HG03280 (cell line): ENCODE measurements at regions not wholly inside any gene's neighbourhood (a gene's known extent, or its start where the extent isn't known, plus 50 kb on each side); places are given as distances from the start of the nearest gene placed in this dataset.
A peak's percentile ranks its signal among the peaks of the same experiment; 100 is the strongest.

ENCODE experiments used
- ATAC-seq: cut with Tn5 transposase; IDR thresholded peaks from one replicate; pipeline ENCODE4 v1.9.1; 2021; ENCODE audit warnings: mild to moderate bottlenecking, moderate library complexity; ENCODE audit not compliant: unreplicated experiment

DNA sequence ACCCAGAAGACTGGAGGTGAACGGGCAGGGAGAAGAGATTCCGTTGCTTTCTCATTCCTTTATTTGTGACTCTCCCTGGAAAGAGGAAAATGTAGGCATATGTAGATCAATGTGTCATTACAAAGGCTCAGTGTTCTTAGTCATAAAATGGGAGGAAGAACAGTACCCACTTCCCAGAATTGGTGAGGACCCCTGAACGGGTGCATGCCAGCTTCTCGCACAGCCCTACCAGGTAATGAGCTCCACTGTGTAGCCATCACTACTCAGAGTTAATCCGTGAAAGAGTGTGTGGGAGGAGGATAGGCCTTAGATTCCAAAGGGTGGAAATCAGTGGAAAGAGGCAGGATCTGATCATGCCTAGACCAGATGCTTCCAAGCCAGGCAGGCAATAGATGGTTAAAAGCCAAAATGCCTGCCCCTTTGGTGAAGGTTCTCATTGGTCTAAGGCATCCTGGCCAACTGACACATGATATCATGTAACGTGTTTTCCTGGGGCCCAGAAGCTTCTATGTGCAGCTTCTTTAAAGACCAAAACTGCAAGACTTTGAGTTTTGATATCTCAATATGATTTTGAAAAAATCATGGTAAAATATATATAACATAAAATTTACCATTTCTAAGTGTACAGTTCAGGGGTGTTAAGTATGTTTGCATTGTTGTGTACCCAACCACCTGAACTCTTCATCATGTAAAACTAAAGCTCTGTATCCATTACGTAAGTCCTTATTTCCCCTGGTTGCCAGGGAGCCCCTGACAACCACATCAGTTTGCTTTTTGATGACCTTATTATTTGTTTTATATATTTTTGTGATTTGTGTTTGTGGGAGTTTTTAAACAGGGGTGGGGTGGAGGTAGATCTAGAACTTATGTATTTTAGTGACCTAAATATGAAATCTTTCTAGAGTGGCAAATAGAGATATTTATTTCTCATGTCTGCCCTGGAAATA is 402.2 kb upstream of the CFAP20DC start:
- no peak for ATAC-seq

DNA sequence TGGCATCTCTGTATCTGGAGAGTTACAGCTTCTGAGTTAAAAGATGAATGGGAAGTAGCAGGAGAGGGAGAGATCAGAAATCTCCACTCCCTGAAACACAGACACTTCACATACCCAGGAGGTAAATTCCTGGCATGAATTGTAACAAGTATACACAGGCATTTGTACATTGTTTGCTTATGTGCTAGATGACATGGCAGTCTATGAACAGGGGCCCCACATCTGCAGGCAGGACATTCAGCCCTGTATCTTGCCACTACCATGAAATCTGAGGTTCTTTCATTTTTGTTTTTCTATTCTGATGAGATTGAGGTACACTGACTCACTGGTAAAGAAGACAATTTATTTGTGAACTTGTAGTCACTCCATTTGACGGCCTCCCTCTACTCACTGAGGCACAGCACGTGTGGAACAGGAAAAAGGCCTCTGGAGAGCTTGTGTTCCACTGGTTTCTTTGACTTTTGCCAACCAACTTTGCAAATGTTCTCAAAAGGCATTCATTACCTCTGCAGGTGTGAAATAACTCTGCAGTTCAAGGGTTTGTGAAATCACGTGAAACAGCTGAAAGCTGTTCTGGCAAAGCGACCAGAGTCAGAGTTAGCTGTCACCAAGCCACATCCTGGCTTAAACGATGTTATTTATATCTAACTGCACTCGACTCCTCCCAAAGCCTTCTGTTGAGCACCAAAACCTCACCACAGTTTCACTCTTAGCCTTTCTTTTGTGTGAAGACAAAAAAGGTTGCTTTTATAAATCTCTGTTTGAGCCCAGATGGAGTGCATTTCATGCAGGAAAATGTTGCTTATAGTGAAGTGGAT is 401.3 kb upstream of the CFAP20DC start:
- ATAC-seq = peak; percentile 96

DNA sequence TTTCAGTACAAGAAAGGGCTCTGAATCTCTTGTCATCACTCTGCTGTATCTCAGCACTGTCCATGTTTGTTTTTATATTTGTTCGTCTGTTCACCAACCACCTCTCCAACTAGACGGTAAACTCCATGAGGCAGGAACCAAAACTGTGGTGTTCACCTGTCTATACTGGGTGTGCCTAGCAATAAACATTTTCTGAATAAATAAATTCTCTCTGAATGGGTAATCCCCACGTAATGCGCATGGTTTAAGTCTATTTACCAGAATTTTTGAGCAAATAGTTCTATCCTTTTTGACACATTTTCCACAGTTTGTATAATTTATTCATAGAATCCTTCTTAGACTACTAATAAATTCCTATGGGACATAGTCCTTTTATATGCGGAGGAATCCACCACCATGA is 400.6 kb upstream of the CFAP20DC start:
- no peak for ATAC-seq

DNA sequence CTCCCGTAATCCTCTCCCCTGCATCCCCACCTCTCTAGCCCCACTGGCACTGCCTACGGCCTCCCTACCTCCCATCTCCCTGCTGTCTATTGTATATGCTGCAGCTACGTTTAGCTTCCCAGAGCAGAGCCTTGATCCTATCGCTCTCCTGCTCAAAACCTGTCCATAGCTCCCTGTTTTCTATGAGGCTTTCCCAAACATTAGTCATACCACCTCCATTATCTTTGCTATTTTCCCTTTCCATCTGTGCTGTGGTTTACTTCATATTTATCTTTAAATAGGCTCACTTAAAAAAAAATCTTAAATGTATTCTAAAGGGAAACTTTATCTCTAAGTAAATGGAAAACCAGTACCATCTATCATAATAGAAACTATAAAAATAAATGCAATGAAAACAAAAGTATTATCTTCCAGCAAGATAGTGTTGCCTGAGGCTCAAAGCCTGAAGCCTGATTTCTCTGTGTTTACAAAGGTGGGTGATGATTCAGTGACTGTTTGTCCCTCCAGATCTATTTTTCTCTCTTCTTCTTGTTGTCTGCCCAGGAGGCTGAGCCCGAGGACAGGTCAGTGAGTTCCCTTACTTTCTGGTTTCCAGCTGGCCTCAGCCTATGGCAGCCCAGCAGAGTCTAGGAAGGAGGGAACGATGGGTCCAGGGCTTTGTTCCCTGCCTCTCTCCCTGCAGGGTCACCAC is 397.1 kb upstream of the CFAP20DC start:
- no peak for ATAC-seq

DNA sequence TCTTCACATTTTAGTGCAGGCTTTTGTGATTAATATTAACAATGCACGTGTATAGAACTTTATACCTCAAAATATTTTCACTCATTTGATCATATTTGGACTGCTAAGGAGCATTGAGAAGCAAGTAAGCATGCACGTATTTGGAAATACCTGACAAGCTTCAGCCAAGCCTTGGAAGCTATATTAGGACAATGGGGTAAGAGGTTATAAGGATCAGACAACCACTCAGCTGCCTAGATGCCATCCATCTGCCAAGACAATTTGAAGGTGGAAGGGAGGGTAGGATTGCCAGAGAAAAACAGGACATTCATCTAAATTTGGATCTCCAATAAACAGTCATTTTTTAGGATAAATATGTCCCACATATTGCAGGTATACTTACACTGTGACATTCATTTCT is 394.9 kb upstream of the CFAP20DC start:
- ATAC-seq = no peak

DNA sequence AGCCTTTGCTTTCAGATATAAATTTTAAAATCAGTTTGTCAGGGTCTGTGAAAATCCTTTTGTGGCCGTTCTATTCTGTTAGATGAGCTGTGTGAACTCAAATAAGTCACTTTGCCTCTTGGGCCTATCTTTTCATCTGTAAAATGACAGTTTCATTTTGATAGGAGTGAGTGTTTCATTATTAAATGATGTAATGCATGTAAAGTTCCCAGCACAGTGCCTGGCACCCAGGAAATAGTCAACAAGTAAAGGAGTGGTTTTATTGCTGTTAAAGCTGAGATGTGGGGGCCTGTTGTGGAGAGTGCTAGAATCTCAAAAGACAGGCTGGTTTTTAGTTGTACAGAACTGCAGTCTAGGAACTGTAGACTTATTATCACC is 394.5 kb upstream of the CFAP20DC start:
- no peak for ATAC-seq

DNA sequence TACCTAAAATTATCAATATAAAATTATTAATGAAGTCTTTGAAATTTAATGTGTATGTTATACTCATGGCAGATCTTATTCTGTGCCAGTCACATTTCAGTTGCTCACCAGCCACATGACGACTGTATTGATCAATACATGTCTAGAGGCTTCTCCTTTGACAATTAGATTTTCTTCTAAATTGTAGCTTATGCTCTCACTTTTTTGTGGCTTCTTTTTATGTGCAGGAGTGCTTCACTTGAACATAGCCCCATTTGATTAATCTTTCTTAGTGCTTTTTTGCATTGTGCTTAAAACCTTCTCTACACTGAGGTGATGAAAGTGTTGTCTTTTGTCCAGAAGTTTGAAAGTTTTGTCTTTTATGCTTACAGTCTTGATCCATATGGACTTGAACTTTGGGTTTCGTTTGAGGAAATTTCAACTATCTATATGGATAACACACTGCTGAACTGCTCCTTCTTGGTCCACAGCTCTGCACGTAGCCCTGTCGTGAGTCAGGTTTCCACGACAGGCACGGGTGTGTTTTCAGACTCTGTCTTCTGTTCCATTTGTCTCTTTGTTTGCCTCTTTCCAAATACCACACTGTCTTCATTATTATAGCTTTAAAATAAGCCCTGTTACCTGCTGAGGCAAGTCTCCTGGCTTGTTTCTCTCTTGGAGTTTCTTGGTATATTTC is 393.9 kb upstream of the CFAP20DC start:
- ATAC-seq = no peak

DNA sequence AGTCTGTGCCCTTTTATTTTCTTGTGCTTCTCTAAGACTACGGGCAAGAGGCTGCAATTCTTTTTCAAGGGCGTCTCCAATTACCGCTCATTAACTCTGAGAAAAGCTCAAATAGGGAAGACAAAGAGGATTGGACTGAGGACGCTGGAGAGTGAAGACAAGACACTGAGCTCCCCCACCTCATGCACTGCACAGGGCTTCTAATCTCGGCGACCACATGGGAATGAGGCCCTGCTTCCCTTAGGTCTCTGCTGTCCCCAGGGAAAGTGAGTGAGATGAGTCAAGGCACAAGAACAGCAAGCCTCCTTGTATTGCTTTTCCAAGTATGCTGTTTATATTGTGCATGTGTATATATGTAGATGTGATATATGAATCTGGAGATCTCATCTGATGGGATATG is 392.2 kb upstream of the CFAP20DC start:
- no peak for ATAC-seq

DNA sequence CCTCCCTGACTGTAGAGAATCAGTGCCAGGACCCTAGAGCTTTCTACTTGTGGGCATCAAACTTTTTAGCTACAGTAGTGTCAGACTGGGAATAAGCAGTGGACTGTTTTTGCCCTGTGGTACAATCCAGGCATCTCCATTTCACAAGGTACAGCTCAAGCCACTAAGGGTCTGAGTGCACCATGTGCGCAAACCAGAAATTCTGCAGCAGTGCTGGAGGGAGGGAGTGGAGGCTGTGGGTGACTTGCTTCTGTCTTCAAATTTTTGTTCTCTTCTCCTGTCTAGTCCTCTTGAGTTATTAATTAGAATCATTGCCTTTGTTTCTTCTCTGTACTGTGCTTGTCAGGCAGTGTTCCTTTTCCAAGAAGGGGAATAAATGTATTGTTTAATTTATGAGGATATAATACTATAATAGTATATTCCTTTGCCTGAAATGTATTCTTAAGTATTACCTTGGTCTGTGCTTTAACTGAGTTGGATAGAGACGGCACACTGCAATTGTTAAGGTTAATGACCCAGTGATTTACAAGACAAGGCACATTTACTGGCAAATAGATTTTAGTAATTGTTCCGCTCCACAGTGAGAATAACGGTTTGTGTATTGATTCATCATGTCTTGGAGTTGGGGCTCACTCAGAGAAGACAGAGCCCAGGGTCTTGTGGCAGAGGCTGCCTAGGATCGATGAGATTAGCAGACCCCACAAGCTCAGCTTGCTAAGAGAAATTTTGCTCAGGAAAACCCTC is 390.6 kb upstream of the CFAP20DC start:
- no peak for ATAC-seq

DNA sequence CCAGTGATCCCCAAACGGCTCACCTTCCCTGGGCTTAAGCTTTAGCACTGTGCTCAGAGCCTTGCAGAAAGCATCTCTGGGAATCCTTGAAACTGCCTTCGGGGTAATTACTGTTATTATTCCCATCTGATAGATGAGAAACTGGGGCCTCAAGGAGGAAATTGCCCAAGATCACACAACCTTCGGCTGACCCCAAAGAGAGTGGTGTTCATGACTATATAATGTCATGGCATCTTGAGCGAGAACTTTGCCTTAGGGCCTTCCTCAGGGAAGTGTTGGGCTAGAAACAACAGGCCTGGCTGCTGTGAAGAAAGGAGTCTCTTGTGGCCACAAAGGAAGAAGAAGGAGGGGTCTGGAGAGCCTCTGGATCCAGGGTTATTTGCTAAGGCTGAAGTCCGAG is 388.7 kb upstream of the CFAP20DC start:
- no peak for ATAC-seq

DNA sequence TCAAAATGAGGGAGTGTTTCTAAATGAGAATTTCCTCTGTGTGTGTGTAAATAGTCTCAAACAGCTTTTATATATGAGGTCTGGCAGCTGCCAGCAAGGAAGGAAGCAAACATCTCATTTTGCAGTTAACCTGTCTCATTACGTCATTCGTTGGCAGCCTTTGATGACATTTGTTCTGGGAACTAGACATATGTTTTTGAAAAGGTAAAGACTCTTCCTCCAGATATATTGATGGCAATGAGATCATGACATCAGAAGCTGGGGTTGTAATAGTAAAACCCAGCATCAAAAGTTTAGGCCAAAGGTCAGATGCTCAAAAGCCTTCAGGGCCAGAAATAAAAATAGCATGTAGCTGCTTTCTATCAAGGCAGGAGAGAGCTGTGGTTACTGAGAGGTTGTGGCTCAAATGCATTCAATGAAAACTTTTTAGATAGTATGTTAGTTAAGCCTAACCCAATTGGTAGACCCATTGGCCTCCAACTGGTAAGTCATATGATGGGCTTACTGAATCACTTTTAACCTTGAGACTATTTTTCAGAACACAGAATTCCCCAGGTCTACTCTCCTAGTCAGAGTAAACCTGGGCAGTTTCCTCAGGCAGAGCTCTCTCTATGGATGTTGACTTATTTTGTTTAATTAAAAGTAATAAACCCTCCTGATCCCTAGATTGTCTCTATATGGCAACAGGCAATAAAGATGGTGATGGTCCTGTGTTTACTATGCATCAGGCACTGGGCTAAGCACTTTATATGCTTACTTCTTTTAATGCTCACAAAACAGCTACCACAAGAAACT is 386.5 kb upstream of the CFAP20DC start:
- no peak for ATAC-seq

DNA sequence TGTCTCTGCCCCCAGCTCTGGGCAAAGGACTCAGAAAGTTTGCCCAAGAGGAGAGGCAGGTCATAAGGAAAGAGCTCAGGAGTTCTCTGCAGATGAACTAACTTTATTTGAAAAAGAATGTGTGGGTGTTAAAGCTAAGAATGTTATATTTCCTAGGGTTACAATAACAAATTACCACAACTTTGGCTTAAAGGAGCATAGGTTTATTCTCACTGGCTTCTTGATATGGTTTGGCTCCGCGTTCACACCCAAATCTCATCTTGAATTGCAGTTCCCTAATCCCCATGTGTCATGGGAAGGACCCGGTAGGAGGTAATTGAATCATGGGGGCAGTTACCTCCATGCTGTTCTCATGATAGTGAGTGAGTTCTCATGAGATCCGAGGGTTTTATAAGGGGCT is 383.7 kb upstream of the CFAP20DC start:
- no peak for ATAC-seq

DNA sequence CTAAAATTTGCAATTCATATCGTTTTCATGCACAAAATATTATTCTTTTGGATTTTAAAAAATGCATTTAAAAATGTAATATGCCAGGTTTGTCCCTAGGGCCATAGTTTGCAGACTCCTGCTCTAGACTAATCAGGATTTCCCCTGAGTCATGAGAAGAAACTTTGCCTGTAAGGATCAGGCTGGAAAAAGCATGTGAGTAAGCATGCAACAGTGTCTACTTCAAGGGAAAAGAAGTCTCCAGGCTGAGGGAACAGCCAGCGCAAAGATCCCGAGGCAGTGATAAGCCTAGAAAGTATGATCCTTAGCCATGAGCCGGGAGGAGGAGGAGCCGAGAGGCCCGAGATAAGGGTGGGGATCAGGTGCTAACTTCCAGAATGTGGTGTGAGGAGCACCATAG is 382.8 kb upstream of the CFAP20DC start:
- no peak for ATAC-seq

DNA sequence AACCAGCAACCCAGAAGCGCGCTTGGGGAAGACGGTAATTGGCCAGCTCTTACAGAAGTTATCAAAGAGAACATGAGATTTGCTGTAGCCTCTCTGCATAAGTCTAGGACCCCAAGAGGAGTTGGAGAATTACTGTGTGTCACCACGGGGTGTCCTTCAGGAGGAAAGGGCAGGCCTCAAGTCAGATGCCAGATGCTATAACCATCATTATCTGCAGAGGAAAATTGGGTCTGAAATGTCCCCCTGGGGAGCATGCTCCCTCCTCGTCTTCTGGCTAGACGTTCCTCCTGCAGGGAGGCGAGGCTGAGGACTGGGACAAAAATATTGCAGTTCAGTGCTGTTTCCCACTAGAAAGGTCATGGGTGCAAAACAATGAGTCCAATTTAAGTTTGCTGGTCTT is 380.5 kb upstream of the CFAP20DC start:
- ATAC-seq = no peak

DNA sequence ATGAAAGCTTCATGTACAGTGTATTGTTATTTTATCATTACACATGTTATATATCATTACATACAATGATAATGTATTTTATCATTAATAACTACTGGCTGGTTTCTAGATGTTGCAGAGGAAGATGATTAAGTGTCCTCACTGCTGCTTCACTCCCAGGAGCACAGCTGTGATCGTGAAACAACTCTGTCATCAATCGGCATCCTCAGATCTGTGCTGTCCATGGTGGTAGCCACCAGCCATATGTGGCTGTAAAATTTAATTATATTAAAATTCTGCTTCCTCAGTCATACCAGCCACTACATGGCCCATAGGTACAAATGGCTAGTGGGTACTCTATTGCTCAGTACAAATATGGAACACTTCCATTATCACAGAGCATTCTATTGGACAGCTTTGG is 379.4 kb upstream of the CFAP20DC start:
- no peak for ATAC-seq

DNA sequence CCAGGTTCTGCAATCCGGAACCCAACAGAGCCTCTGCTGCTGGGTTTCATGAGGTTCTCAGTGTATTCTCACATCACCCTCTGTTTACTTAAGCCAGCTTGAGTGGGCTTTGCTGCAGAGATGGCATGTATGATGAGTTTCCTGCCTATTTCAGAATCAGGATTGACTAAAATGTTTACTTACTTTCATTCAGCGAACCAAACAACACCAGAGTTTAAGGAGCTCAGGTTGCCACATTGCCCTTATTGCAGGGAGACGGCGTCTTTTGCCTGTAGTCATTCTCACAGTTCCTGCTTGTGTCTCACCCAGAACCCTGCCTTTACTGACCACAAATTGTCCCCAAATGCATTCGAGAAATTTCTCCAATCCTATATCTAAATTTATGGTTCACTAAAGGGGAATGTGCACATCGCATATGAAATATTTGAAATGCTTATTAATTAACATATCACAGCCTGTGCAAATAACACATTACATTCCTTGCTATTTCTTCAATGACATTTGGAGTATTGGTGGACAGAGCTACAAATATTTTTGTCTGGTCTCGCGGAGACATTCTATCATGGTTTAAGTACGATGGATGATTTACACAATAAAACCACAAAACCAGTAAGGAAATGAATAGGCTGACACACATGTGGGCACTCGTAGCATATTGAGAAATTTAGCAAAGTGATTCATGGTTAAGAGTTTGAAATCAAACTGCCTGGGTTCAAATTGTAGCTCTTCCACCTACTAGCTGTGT is 377.2 kb upstream of the CFAP20DC start:
- no peak for ATAC-seq

DNA sequence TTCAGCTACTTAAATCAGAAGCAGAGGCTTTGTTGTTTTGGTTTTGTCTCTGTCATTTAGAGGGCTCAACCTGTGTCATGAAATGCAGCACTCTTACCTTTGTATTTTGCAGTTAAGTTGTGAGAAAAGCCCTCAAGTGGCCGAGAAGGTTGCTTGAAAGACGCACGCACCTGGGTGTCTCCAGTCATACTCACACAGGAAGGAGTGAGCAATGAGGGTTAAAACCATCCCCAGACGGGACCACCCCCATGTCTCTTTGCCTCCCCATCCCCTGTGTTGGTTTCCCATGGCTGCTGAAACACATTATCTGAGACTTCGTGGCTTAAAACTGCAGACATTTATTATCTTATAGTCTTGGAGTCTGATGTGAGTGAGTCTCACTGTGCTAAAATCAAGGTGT is 376.1 kb upstream of the CFAP20DC start:
- ATAC-seq = peak; percentile 50

DNA sequence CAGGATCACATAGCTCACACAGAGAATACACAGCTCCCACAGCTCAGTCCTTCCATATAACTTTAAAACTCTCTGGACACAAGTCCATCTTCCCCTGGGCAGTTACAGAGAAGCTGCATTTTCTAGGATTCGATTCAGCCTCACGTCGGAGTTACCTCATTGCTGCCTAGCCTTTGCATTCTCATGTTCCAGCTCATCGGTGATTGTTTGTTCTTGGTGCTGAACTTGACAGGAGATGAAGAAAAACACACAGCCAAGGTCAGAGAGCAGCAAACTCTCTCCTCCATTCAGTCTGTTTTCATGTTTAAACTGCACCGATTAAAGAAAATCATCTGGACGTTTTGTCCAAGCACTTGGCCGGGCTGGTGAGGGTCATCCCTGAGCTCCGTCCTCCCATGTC is 375.5 kb upstream of the CFAP20DC start:
- ATAC-seq = no peak
